ENCODE measurements at regions not wholly inside any gene's neighbourhood (a gene's known extent, or its start where the extent isn't known, plus 50 kb on each side); places are given as distances from the start of the nearest gene placed in this dataset.

DNA sequence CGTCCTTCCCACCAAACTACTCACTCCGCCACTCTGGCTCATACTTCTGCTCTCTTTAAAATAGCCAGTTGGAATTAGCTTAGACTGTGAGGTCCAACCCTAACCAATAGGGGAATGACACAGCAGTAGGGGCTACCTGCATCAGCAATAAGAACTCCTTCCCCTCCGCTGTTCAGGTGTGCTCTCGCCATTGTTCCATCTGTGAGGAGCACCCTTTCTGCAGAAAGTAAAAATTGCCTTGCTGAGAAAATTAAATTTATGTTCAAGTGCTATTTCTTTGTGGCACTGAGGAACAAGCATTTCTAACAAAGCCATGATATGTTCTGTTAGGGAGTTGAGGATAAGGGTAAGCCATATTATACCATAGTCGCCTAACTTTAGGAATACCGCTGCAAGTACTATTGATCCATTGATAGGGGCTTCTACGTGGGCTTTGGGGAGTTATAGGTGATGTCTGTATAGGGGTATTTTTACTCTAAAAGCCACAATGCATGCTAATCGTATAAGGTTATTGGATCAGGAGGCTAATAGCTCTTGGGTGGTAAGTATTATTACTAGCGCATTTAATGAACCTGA is 1269.5 kb downstream of the TYW1 start (continued):
- TF ChIP-seq TAF7 (optimal IDR thresholded peaks at IDR 0.05; ENCODE audit: borderline replicate concordance, low read depth, low read length), result no peak
- no peak for TF ChIP-seq SIRT6 (IDR thresholded peaks at IDR 0.05; ENCODE audit: low read length)
- TF ChIP-seq, protein P1, sequence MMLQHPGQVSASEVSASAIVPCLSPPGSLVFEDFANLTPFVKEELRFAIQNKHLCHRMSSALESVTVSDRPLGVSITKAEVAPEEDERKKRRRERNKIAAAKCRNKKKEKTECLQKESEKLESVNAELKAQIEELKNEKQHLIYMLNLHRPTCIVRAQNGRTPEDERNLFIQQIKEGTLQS (IDR thresholded peaks at IDR 0.05; ENCODE audit: insufficient read depth, low read depth, low read length), result no peak
- no peak for TF ChIP-seq SP4 (IDR thresholded peaks at IDR 0.05; ENCODE audit: low read length)

Data from H1 (cell line).